GM04503 (cell line): ENCODE measurements at regions not wholly inside any gene's neighbourhood (a gene's known extent, or its start where the extent isn't known, plus 50 kb on each side); places are given as distances from the start of the nearest gene placed in this dataset.
"Not testable (repeated sequence)": the region's sequence is repeated elsewhere in the genome, so short reads cannot be mapped to it uniquely, and the experiment has no call there.

Experiments used
- DNase-seq: peaks from one replicate; pipeline ENCODE4 v3.0.0-alpha.2; 2012; ENCODE audit warnings: low read depth

DNA sequence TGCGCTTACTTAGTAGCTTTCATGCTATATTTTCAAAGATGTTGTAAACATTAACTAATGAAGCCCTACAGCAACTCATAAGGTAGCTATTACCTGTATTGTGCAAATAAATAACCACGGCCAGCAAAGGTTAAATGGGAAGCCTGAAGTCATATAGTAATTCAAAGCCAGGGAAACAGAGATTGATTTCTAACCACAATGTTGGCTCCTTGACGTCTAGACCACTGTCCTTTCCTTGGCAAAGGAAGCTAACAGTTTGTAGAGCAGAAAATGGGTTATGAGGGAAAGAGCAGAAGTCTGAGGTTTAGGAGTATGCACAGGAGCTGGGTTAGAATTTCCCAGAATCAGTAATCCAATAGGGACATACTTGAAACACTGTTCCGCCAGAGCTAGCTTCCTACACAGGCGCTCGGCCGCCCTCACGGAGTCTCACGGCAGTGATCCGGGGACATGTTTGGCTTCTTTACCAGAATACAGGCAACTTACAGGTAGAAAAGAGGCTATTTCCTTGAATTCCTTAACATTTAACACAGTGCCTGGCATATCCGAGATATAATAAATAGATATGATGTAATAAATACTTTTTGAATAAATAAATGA, 298.8 kb upstream of the LYPLAL1 start:
- no peak for DNase-seq

DNA sequence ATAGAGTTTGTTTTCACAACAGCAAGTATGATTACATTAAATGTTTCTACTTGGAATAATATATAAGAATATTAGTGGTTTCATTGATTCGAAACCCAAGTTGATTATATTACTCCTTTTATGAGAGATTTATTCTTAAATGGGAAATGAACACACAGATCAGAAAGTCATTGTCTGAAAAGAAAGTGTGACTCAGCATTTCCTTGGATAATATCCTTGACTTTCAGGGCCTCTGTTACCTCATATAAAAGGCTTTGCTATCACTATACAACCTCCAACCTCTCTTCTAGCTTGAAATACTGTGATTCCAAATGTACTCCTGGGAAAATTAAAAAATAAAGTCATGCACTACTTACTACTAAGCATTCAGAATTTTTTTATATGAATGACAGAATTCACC, 295.3 kb upstream of the LYPLAL1 start:
- DNase-seq, result no peak

DNA sequence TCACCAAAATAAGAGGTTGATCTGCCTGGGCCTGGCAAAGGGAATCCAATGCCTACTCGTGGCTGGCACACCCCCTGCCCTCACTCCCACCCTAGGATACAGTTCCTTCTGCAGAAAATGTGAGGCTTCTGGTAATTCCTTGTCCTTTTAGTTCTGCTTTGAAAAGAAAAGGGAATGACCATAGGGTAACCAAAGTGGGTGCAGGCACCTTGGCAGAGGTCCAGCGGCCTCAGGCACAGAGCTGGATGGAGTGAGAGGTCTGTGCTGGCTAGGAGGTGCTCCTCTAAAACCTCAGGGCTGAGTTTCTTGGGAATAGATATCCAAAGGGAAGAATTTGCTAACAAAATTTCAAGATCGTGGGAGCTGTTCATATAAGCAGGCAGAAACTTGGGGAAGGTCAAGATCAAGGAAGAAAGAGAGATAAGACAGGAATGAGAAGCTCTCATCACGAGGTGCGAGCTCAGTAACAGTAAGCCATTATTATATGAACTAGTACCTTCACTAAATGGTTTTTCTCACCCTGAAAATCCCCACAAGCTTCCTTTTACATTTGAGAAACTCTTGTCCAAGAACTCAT, 293.1 kb upstream of the LYPLAL1 start:
- no peak for DNase-seq

DNA sequence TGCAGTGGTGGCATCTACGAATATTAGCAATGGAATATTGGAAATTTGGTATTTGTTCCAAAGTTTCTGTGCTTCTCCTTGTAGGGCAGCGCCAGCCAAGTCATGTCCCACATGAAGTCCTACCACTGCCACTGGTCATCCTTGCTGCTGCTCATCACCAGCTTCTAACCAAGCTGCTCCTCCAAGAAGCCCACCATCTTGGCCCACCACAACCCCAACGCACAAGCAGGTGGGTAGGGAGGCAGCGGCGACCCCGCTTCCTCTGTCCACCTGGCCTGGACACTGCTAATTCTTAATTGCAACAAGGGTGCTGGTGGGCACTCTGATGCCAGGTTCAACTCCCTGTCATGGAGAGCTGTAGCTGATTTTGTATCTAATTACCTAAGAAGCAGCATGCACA, 291.2 kb upstream of the LYPLAL1 start:
- DNase-seq, result no peak

DNA sequence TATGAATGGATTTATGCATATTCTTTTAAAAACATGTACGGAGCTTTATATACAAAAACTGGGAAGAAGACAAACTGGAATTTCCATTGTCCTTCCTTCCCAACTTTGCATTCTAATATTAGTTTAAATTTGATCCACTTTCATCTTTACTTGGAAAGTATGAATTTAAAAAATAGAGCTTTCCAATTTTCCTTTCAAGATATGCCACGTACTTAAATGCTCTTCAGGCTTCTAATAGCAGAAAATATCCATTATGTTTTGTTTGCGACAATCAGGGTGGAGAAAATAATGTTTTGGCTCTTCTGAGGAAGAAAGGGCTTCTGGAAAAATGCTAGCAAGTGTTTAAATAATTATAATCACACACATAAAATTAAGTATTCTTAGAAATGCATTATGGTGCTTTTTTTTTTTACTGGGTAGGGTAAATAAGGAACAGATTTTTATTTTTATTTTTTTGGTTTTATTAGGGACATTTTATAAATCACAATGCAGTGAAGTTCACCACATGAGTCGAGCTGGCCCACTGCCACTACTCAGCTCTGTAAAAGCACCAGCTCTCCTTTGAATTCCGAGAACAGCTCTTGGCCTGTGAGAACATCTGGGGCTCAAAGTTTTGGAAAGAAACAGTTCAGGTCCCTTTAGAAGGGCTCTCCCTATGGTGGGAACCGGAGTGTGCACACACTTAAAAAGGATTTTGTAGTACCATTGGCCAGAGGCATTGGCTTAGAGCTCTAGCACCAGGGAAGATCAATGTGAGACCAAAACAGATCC, 287.4 kb upstream of the LYPLAL1 start:
- no peak for DNase-seq

DNA sequence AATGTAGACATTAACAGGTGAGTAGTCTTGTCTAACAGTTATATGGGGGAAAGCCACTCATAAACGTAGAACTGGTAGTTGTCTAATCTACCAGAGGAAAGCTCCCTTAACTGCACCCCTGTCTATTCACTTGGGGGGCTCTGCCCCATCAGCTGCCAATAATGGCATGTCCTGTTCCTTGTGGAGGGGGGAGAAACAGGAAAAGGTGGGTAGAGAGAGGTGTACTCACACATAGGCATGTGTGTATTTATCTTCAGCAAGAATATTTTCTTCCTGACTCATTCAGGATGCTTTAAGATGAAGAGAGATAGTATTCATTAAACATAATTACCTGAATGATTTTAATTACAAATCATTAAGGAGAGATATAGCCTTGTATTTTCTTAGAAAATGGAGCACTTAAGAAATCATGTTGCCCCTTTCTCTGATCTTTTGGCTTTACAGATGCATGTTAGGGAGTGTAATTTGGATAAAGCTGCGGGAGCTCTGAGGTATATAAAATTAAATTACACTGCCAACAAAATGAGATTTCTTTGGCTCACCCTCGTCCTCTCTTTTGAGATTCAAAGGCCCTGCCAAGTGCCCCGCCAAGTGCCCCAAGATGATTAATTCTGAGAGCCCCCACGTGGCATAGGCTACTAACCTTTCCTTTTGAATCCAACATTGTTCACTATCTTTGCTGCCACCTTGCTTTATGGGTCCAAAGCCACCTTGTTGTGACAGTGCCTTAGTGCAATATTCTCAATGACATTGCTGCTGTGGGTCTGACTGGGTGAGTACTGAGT, 286.3 kb upstream of the LYPLAL1 start:
- no peak for DNase-seq

DNA sequence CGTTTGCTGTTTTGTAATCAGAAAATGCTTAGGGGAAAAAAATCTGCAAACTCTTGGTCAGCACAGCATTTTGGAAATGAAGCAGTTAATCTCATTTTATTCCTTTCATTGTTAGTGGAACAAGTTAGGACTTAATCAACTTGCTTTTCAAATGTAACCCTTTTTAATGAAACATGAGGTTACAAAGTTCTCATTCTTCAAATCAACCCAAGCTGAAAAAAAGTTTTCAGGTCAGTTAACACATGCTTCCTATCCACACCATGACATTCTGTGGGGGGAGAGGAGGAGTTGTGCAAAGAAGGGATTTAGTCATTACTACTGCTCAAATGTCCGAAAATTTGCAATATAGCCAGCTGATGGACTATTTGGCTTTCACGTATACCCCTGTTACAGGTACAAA, 283.2 kb upstream of the LYPLAL1 start:
- DNase-seq, result no peak

DNA sequence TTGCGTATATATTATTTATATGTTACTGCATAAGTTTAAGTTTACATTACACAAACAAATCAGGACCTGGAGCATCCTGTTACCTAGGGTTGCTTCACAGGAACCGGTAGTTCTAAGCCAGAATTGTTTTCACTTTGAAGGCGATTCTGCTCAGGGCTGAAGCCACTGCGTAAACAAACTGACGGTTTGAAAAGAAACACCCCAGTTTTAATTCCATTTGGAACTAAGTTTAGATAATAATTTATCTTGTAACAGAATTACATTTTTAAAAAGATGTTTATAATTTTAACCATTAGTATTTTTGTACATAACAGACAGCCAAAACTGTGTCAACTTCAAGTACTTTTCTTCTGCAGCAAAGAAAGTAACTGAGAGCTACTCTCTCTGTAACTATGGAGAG, 282.1 kb upstream of the LYPLAL1 start:
- DNase-seq, result no peak

DNA sequence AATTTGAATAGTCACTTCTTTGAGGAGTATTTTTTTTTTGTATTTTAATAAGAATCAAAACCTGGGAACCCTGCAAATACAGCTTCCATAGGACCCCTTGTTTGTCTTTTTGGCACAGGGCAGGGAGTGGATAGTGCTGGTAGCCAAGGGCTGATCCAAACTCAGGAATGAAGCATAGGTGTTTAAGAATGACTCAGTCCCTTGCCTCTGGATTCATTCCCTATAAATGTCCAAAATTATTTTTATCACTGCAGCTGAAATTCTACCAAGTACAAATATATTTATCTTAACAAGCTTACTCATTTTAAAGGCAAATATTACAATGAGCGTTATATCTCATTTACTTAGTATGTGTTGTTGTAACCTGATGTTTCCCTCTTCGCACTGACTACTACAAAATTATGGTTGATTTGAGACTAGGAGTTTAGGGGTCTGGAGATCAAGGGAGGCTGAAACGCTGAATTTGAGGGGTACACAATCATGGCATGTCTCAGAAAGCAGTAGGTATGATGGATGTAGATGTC, 278.6 kb upstream of the LYPLAL1 start:
- DNase-seq, result no peak

DNA sequence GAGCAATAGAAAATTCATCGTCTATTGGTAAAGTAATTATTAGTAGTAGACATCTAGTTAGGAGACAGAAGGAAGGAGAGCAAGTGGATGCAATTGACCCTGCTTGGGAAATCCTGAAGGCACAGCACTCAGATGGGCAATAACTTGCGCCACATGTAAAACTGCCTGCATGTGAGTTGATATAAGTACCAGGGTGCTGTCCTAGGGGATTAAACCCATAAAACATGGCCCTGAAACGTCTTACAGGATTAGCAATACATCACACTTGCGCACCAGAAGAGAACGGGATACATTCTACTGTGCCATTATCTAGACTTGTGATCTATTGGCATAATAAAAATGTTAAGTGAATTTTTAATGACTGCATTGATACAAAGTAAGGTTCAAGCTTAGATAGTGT, 277.5 kb upstream of the LYPLAL1 start:
- DNase-seq, result no peak

DNA sequence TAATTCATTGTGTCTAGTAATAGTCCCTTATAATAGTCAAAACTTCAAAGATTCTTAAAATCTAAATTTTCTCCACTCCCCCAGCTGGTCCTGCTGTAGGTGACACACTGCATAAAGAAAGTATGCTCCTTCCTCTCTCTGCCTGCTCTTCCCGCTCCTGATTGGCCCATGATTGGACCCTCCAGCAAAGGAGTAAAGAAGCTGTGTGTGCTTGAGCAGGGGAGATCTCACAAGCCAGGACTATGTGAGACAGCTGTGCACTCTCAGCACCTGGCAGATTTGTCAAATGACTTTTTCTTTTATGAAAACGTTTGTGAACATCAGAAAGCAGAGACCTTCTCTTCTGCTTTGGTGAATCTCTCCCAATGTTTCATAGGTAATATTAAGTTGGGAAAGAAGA, 274.8 kb upstream of the LYPLAL1 start:
- DNase-seq, result no peak

DNA sequence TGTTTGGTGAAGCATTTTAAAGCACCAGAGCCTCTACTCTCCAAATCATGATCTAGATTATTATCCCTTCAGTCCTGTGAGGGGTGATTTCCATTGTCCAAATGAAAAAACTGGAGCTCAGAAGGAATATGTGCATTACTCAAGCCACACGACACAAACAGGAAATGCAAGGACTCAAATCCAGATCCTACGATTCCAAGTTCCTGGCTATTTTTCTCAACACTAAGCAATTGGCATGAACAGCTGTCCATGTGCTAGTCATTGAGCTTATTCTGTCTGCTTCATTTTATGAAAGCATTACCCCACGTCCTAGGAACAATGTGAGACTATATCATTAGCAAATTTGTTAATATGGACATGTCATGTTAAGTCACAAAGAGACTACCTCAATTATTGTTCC, 273.1 kb upstream of the LYPLAL1 start:
- no peak for DNase-seq

DNA sequence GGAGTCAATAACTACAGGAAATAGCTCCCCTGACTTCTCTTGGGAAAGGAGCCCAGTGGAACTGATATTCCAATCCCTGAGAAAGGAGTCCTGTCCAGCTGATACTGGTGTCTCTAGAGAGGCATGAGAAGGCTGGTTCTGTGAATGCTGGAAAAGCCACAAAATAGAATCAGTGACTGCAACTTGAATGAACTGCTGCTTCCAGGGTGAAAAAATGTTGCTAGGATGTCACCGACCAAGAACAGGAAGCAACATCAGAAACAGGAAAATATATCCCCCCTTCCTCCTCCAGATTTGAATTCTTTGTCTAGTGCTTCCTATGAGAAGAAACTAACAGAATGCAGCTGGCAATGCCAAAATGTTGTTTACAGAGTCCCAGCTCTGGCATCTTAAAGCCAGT, 269.3 kb upstream of the LYPLAL1 start:
- DNase-seq, result no peak

DNA sequence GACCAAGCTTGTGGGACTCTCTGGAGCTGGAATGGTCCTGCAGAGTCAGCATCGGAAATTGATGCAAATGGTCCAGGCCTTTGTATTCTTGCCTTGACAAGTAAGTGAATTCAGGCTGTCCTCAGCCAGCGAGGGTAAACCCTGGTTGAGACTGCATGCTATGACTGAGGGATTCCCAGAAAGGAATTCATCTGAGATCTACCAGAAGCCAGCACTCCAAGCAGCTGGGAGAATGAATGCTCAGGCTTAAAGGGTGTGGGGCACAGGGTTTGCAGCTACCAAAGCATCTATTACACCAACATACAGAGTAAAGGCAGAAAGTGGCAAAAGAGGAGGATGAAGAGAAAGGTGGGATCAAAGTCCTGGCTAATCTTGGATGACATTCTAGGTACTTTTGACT, 257.0 kb upstream of the LYPLAL1 start:
- no peak for DNase-seq

DNA sequence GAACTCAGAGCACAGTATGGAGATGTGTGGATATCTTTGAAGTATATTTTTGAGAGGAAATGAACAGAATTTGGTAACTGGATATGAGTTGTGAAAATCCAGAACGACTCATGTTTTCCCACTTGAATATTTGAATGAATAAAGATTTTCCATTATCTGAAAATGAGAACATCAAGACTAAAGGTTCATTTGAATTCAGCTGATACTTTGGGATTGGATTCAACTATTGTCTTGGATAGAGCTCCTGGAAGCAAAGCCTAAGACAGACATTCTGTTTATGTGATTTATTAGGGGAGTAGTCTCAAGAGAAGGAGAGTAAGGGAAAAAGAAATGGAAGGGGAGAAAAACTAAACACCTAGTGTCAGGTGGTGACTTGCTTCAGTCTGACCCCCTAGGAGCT, 256.0 kb upstream of the LYPLAL1 start:
- DNase-seq, result no peak

DNA sequence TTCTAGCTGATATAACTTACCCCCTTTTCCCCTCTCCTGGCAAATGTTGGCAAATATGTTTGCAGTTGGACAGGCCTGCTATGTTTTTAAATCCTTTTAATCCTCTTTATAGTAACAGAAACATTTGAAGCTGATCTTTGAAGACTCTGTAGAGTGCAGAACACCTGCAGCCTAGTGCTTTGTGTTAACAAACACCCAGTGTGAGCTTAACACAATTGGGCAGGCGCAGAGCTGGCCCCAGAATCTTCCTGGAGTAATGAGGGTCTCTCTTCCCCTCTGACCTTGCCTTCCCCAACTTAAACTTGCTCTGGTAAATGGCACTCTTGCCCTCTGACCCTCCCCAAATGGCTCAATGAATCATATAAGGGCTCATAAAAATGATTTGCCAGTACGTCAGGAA, 247.9 kb upstream of the LYPLAL1 start:
- no peak for DNase-seq

DNA sequence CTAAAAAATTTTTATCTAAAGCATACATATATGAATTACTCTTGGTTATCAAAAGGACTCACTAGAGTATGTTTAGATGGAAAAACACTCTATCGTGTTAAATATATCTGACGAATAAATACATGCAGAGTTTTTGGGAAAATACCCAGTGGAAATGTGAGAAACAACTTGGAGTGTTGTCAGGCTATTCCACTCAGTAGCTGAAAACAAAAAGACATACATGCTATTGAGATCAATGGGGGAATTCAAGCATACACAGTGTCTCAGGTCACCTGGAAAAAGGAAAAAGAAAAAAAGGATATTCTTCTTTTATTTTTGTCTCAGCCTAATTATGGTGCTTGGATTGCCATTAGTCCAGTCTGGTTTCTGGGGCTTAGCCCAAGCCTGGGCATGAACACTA, 247.0 kb upstream of the LYPLAL1 start:
- no peak for DNase-seq

DNA sequence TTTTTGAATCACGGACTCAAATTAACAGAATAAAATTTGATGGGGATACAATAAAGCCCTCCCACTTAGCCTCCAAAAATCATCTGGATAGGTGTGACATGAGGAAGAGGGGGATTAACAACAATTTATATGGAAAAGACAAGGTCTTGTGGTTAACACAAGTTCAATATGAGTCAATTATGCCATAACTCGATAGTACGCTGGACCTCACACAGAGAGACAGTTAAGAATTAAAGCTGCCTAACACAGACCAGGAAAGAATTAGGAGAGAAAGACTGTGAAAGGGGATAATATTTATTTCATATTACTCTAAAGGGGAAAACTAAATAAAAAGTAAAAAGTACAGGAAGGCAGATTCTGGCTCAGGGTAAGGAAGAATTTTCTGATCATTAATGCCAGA, 243.7 kb upstream of the LYPLAL1 start:
- no peak for DNase-seq

DNA sequence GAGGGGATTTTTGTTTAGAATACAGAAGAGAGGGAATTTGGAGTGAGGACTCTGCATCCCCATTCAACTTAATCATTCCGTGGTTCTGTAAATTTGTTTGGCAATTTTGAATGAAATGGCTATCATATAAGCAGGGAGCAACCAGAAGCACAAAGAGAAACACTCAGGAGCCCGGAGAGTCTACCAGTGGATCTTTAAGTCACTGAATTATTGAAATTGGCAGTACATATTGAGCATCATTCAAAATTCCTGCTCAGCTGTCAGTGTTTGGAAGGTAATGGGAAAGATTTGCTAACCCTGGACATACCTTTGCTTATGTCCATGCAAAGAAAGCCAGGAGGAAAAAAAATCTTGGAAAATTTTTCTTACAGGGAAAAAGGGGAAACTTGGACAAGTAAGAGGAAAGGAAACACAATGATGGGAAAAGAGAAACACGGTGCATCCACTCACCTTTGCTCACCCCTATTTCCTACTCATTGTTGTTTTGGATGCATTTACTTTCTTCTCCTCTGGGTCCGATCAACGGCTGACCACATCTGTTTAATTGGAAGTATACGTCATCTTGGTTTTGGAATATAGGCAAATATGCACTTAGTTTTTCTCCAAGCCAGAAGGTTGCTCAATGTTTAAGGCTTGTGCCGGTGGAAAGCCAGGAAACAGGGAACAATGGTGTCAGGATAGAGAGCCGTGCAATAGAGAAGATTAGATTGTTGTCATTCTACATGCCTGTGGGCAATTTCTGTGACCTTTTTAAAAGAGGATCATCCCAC, 243.0 kb upstream of the LYPLAL1 start:
- no peak for DNase-seq

DNA sequence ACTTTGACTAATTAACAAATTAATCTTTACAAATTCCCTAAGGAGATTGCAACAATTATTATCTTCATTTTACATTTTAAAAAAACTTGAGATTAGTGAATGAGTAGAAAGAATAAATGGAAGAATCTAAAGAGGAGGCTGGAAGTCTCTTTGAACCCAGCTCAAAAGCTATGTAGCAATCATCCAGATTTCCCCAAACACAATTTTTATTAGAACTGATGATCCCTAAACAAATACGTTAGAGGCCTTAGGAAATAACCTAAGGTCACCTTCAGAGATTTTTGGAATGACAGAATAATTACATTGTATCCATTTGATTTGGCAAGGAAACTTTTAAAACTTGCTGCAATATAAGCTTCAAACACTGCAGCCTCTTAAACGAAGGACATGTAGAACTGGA, 242.4 kb upstream of the LYPLAL1 start:
- DNase-seq, result no peak

DNA sequence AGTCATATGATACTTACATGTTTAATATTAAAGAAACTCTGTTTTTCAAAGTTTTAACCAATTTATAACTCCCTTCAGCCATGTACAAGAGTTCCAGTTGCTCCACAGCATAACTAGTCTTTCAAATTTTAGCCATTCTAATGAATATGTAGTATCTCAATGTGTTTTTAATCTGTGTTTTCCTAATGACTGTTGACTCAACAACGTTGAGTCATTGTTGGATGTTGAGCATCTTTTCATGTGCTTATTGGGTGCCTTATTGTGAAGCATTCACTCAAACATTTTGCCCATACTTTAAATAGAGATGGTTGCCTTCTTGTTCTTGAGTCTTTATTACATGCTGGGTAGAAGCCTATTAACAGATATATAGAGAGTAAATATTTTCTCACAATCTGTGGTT, 240.2 kb upstream of the LYPLAL1 start:
- no peak for DNase-seq

DNA sequence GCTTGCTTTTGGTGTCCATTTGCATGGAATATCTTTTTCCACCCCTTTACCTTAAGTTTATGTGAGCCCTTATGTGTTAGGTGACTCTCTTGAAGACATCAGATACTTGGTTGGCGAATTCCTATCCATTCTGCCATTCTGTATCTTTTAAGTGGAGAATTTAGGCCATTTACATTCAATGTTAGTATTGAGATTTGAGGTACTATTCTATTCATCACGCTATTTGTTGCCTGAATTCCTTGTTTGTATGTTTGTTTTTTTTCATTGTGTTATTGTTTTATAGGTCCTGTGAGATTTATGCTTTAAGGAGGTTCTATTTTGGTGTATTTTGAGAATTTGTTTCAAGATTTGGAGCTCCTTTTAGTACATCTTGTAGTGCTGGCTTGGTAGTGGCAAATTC, 238.3 kb upstream of the LYPLAL1 start:
- DNase-seq, result not testable (repeated sequence)
